Brain microvascular endothelial cell (primary cell): ENCODE measurements at regions not wholly inside any gene's neighbourhood (a gene's known extent, or its start where the extent isn't known, plus 50 kb on each side); places are given as distances from the start of the nearest gene placed in this dataset.

ENCODE experiments used
- DNase-seq: peaks from one replicate; pipeline ENCODE4 v3.0.0-alpha.2; 2020
- H3K27ac ChIP-seq: fragments of 250-450 bp; sonication (Bioruptor Pico); 2 replicates; pipeline ENCODE4 v1.5.1; 2020; ENCODE audit warnings: mild to moderate bottlenecking, moderate library complexity
- H3K27me3 ChIP-seq: fragments of 250-450 bp; sonication (Bioruptor Pico); replicated peaks from 2 replicates; pipeline ENCODE4 v1.5.1; 2020; ENCODE audit warnings: mild to moderate bottlenecking
- H3K36me3 ChIP-seq: fragments of 250-450 bp; sonication (Bioruptor Pico); replicated peaks from 2 replicates; pipeline ENCODE4 v1.5.1; 2020; ENCODE audit warnings: mild to moderate bottlenecking
- H3K4me3 ChIP-seq: 2 replicates; pipeline ENCODE4 v1.5.1; 2011; ENCODE audit warnings: low read depth, mild to moderate bottlenecking, control low read depth, low read length, moderate library complexity
- CTCF ChIP-seq: IDR thresholded peaks from 2 replicates; pipeline ENCODE4 v1.5.1; 2011; ENCODE audit warnings: low read depth, mild to moderate bottlenecking, moderate library complexity, low read length, control low read depth, inconsistent platforms; ENCODE audit errors: missing control alignments
- in situ Hi-C: cut with HindIII; loops from 2 replicates; pipeline ENCODE4 v1.10.0; 2017; ENCODE audit warnings: low sequenced_read_pairs, low pct_ligation_motif_present

- TF ChIP-seq CTCF = no peak
- no peak for DNase-seq
- Histone ChIP-seq H3K4me3 (no peak overlapping the region), H3K27me3 (no peaks in the 10 kb centered on the region), H3K36me3 (peaks cover 18% of the 10 kb centered on the region), H3K27ac (peak overlapping the region; percentile 30)
- in situ Hi-C loops = no loop called here
These were observed 102.3 kb upstream of the IPO9 start for GRCh38 chr1:201726700-201727099.

- no peaks in the 10 kb centered on the region for H3K27me3 ChIP-seq
- no peak for TF ChIP-seq CTCF
- H3K27ac ChIP-seq = no peak overlapping the region
- in situ Hi-C loops = no loop called here
- H3K4me3 ChIP-seq = no peak overlapping the region
- peaks cover 19% of the 10 kb centered on the region for H3K36me3 ChIP-seq
- no peak for DNase-seq
These were observed 100.2 kb upstream of the IPO9 start for GRCh38 chr1:201728731-201729130.

- no peak for DNase-seq
- Histone ChIP-seq H3K4me3 (no peak overlapping the region), H3K36me3 (peaks cover 29% of the 10 kb centered on the region), H3K27ac (no peak overlapping the region), H3K27me3 (no peaks in the 10 kb centered on the region)
- in situ Hi-C loops = no loop called here
- no peak for TF ChIP-seq CTCF
These were observed 98.9 kb upstream of the IPO9 start for GRCh38 chr1:201729973-201730608.

GRCh38 chr1:201730611-201731010, 98.3 kb upstream of the IPO9 start:
- Histone ChIP-seq H3K36me3 (peaks cover 35% of the 10 kb centered on the region), H3K27me3 (no peaks in the 10 kb centered on the region), H3K4me3 (no peak overlapping the region), H3K27ac (no peak overlapping the region)
- no peak for DNase-seq
- in situ Hi-C loops = no loop called here
- no peak for TF ChIP-seq CTCF

- Histone ChIP-seq H3K36me3 (peaks cover 38% of the 10 kb centered on the region), H3K27ac (no peak overlapping the region), H3K4me3 (no peak overlapping the region), H3K27me3 (no peaks in the 10 kb centered on the region)
- no peak for DNase-seq
- in situ Hi-C loops = no loop called here
- no peak for TF ChIP-seq CTCF
These were observed 97.8 kb upstream of the IPO9 start for GRCh38 chr1:201731142-201731541.

GRCh38 chr1:201731592-201731991, 97.4 kb upstream of the IPO9 start:
- no peak for TF ChIP-seq CTCF
- Histone ChIP-seq H3K27me3 (no peaks in the 10 kb centered on the region), H3K27ac (no peak overlapping the region), H3K36me3 (peaks cover 38% of the 10 kb centered on the region), H3K4me3 (no peak overlapping the region)
- DNase-seq = no peak
- in situ Hi-C loops = no loop called here
